Ovary (tissue), 7 donors: ENCODE measurements at regions not wholly inside any gene's neighbourhood (a gene's known extent, or its start where the extent isn't known, plus 50 kb on each side); places are given as distances from the start of the nearest gene placed in this dataset.

Source experiments
- DNase-seq, 5 donors: peaks; one replicate each; pipeline ENCODE4 v3.0.0-alpha.2; 2019 to 2020
- H3K27ac ChIP-seq, 2 donors: fragments of 200-600 bp; one replicate each; pipeline versions ENCODE4 v1.5.1 to v1.8.0; 2019 to 2022
- H3K27me3 ChIP-seq: fragments of 200-600 bp; one replicate; pipeline ENCODE4 v1.8.0; 2022
- H3K36me3 ChIP-seq: fragments of 200-600 bp; sonication (generic); one replicate; pipeline ENCODE4 v1.5.1; 2019
- H3K4me1 ChIP-seq: one replicate; pipeline ENCODE4 v1.8.1; 2013; ENCODE audit warnings: mild to moderate bottlenecking, moderate library complexity; ENCODE audit not compliant: insufficient read depth
- H3K4me3 ChIP-seq: fragments of 200-600 bp; sonication (generic); one replicate; pipeline ENCODE4 v1.5.1; 2017
- H3K9me3 ChIP-seq, 2 donors: fragments of 200-600 bp in 1 of 2; sonication (generic) in 1 of 2; one replicate each; pipeline versions ENCODE4 v1.5.1 to v1.8.1; 2013 to 2019; ENCODE audit warnings: mild to moderate bottlenecking in 1 of 2, moderate library complexity in 1 of 2
- CTCF ChIP-seq, 3 donors: fragments of 450-650 bp in 2 of 3; fragments of 200-600 bp in 1 of 3; IDR thresholded peaks; one replicate each; pipeline versions ENCODE4 v1.5.1 to v1.8.0; 2016 to 2022; ENCODE audit warnings: antibody characterized with exemption in 3 of 3, mild to moderate bottlenecking in 1 of 3
- EP300 ChIP-seq: sonication (generic); formaldehyde crosslinking; IDR thresholded peaks from one replicate; pipeline ENCODE4 v1.6.1; 2017; ENCODE audit warnings: antibody characterized with exemption
- POLR2A ChIP-seq: fragments of 450-650 bp; IDR thresholded peaks from one replicate; pipeline ENCODE4 v1.6.1; 2017; ENCODE audit warnings: antibody characterized with exemption, mild to moderate bottlenecking, moderate library complexity
- WGBS, 3 donors: extraction: QIAGEN DNeasy Blood & Tissue Kit in 1 of 3; methylation state at CpG; one replicate each; pipeline versions ENCODE4 v1.1.5 to v1.1.7; 2013 to 2017; 5-methylcytosine and 5-hydroxymethylcytosine counted together
- intact Hi-C, 4 donors: fragments of 100-400 bp; cut with DNase I; formaldehyde crosslinking; loops; one replicate each; pipeline versions ENCODE4 v1.11.0 to v1.15.1; 2022 to 2023
- donor health status: DM: no; HTN: no; CAD: no; lungs with moderate emphysema.
- donor health status: DM: no; HTN: no; CAD: no.
- donor health status: Bipolar disorder and iron deficiency.
- donor health status: DM: no; HTN: no; CAD: no.
- donor health status: DM: yes; HTN: yes; CAD: no.

DNA sequence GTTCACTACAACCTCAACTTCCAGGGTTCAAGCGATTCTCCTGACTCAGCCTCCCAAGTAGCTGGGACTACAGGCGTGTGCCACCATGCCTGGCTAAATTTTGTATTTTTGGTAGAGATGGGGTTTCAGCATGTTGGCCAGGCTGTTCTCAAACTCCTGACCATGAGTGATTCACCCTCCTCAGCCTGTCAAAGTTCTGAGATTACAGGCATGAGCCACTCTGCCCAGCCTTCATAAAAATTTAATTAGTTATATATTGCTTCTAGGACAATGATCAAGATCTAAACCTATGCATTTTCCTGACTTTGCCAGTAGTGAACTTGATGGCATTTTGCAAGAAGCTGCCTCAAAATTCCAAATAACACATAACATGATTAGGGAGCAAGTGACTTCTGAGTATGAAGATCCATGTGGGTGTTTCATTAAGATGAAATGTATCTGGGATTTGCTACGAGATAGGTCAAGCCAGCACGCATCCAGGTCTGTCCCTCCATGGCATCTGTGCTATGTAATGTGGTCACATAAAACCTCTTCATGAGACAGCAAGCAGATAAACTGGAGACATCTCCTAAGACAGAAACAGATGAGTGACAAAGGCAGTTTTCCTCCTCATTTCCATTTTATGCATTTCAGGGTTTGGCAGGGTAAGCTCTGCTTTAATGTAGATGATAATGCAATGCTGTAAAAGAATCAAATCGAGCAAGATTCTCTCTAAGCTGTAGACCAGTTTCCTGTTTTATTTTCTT lies 319.4 kb upstream of the ATP2B1 start:
- no peaks in the 10 kb centered on the region for H3K4me1 ChIP-seq
- 71 to 75% (median 74%) methylated on average over 5 of the region's 5 CpGs for WGBS, 3 donors
- H3K9me3 ChIP-seq: no peaks in the 10 kb centered on the region
- no peak overlapping the region for H3K27ac ChIP-seq
- no peak overlapping the region for H3K4me3 ChIP-seq
- H3K27me3 ChIP-seq: no peaks in the 10 kb centered on the region
- H3K36me3 ChIP-seq: no peaks in the 10 kb centered on the region
- TF ChIP-seq CTCF (IDR thresholded peaks at IDR 0.05): no peak
- TF ChIP-seq EP300: no peak
- TF ChIP-seq POLR2A: no peak
- intact Hi-C loops: no loop called here
- DNase-seq: no peak

DNA sequence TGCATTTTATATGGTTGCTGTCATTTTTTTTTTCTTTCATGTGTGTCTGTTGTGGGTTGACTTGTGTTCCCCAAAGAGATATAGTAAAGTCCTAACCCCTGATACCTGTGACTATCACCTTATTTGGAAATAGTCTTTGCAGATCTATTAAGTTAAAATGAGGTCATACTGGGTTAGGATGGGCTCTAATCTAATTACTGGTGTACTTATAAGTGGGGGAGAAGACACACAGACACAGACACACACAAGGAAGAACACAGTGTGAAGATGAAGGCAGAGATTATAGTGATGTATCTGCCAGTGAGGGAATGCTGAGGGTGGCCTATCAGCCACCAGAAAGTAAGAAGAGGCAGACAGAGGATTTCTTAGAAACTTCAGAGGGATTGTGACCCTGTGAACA lies 318.4 kb upstream of the ATP2B1 start:
- intact Hi-C loops: no loop called here
- Histone ChIP-seq H3K36me3 (no peaks in the 10 kb centered on the region), H3K27me3 (no peaks in the 10 kb centered on the region), H3K27ac (no peak overlapping the region), H3K4me1 (no peaks in the 10 kb centered on the region), H3K9me3 (no peaks in the 10 kb centered on the region), H3K4me3 (no peak overlapping the region)
- TF ChIP-seq EP300: no peak
- no peak for TF ChIP-seq POLR2A
- TF ChIP-seq CTCF (IDR thresholded peaks at IDR 0.05): no peak
- DNase-seq: no peak

DNA sequence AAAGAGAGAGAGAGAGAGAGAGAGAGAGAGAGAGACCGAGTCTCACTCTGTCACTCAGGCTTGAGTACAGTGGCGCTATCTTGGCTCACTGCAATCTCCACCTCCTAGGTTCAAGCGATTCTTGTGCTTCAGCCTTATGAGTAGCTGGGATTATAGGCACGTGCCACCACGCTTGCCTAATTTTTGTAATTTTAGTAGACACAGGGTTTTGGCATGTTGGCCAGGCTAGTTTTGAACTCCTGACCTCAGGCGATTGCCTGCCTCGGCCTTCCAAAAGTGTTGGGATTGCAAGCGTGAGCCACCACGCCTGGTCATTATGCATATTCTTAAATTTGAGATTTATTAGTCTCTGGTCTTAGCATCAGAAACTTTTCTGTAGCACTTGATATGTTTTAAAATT lies 317.9 kb upstream of the ATP2B1 start:
- intact Hi-C loops: no loop called here
- Histone ChIP-seq H3K9me3 (no peaks in the 10 kb centered on the region), H3K27me3 (no peaks in the 10 kb centered on the region), H3K27ac (no peak overlapping the region), H3K36me3 (no peaks in the 10 kb centered on the region), H3K4me3 (no peak overlapping the region), H3K4me1 (no peaks in the 10 kb centered on the region)
- DNase-seq: no peak
- 94 to 96% (median 96%) methylated on average over 9 of the region's 9 CpGs for WGBS, 3 donors
- TF ChIP-seq CTCF (IDR thresholded peaks at IDR 0.05): no peak
- no peak for TF ChIP-seq EP300
- no peak for TF ChIP-seq POLR2A

- Histone ChIP-seq H3K27me3 (no peaks in the 10 kb centered on the region), H3K4me3 (no peak overlapping the region), H3K36me3 (no peaks in the 10 kb centered on the region), H3K9me3 (no peaks in the 10 kb centered on the region), H3K4me1 (no peaks in the 10 kb centered on the region), H3K27ac (no peak overlapping the region)
- intact Hi-C loops: no loop called here
- WGBS, 3 donors: 61 to 72% (median 62%) methylated on average over 6 of the region's 6 CpGs
- TF ChIP-seq CTCF (IDR thresholded peaks at IDR 0.05) (no peak), POLR2A (no peak), EP300 (no peak)
- no peak for DNase-seq
These were observed 315.6 kb upstream of the ATP2B1 start for GRCh38 chr12:90024262-90024661.
